ENCODE measurements at regions not wholly inside any gene's neighbourhood (a gene's known extent, or its start where the extent isn't known, plus 50 kb on each side); places are given as distances from the start of the nearest gene placed in this dataset.

GRCh38 chr7:25037325-25037724, 57.3 kb upstream of the OSBPL3 start:
- TF ChIP-seq, protein P1, sequence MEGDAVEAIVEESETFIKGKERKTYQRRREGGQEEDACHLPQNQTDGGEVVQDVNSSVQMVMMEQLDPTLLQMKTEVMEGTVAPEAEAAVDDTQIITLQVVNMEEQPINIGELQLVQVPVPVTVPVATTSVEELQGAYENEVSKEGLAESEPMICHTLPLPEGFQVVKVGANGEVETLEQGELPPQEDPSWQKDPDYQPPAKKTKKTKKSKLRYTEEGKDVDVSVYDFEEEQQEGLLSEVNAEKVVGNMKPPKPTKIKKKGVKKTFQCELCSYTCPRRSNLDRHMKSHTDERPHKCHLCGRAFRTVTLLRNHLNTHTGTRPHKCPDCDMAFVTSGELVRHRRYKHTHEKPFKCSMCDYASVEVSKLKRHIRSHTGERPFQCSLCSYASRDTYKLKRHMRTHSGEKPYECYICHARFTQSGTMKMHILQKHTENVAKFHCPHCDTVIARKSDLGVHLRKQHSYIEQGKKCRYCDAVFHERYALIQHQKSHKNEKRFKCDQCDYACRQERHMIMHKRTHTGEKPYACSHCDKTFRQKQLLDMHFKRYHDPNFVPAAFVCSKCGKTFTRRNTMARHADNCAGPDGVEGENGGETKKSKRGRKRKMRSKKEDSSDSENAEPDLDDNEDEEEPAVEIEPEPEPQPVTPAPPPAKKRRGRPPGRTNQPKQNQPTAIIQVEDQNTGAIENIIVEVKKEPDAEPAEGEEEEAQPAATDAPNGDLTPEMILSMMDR (IDR thresholded peaks at IDR 0.05; ENCODE audit: insufficient read depth, low read depth, low read length): no peak
- no peak overlapping the region for H3K4me3 ChIP-seq (ENCODE audit: low read depth, low read length)
- peak; percentile 21 for DNase-seq (ENCODE audit: low read depth)

- no peak for DNase-seq (ENCODE audit: low read depth)
- TF ChIP-seq, protein P1 (IDR thresholded peaks at IDR 0.05; ENCODE audit: insufficient read depth, low read depth, low read length): no peak
- no peak overlapping the region for H3K4me3 ChIP-seq (ENCODE audit: low read depth, low read length)
Observed at GRCh38 chr7:25035274-25035673, 55.3 kb upstream of the OSBPL3 start.

GRCh38 chr7:25034136-25034535, 54.2 kb upstream of the OSBPL3 start:
- TF ChIP-seq, protein P1 (IDR thresholded peaks at IDR 0.05; ENCODE audit: insufficient read depth, low read depth, low read length): no peak
- no peak for DNase-seq (ENCODE audit: low read depth)
- H3K4me3 ChIP-seq (ENCODE audit: low read depth, low read length): no peak overlapping the region

DNA sequence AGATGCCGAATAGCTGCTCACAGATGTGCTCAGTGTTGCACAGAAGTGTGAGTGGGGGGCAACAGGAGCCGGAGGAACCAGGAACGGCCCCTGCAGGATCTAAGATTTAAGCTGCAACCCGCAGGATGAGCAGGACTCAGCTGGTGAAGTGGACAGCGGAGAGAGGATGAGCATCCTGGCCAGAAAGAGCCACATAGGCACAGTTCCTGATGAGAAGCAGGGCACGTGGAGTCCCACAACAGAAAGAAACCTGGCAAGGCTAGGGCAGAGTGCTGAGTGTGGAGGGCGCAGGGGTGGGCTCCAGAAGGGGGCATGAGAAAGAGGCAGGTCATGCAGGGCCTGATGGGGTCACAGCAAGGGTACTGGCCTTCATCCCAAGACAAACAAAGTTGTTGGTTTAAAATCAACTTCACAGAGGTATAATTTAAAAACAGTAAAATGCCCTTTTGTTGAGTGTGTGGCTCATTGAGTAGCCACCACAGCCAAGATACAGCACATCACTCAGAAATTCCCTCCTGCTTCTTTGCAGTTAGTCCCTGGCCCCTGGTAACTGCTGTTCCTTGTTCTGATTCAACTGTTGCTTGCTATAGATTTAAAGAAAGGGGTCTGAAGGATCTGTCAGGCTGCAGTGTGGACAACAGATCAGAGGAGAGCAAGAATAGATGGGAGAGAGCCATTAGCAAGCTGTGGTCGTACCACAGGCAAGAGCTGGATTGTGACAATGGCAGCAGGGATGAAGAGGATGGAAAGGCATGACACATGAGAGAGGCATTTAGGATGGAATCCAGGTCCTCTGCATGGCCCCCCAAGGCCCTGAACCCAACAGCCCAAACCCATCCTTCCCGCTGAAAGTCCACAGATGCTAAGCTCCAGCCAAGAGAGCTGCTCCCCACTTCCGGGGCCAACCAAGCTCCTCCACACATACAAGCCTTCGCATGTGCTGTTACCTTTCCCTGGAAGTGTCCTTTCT, 53.1 kb upstream of the OSBPL3 start:
- TF ChIP-seq, protein P1 (IDR thresholded peaks at IDR 0.05; ENCODE audit: insufficient read depth, low read depth, low read length): no peak
- H3K4me3 ChIP-seq (ENCODE audit: low read depth, low read length): no peak overlapping the region
- DNase-seq (ENCODE audit: low read depth): no peak

DNA sequence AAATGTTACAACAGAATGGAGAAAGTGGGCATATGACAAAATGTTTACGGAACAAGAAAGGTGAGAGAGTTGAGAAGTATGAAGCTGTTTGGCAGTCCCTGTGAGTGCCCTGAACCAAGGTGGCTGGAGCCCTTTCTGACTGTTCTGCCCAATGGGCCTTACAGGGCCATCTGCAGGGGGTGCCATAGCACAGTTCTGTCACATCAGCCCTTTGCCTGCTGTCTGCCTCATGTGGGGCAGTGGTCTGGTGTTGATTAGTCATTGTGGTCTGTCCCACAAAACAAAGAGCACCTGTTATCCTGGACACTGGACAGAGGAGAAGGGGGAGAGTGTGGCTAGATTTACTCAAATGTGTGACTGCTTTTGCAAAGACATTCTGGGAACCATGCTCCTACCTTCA, 51.5 kb upstream of the OSBPL3 start:
- TF ChIP-seq, protein P1 (IDR thresholded peaks at IDR 0.05; ENCODE audit: insufficient read depth, low read depth, low read length): no peak
- no peak for DNase-seq (ENCODE audit: low read depth)
- H3K4me3 ChIP-seq (ENCODE audit: low read depth, low read length): no peak overlapping the region

- DNase-seq (ENCODE audit: low read depth): no peak
- TF ChIP-seq, protein P1 (IDR thresholded peaks at IDR 0.05; ENCODE audit: insufficient read depth, low read depth, low read length): no peak
- no peak overlapping the region for H3K4me3 ChIP-seq (ENCODE audit: low read depth, low read length)
Observed at GRCh38 chr7:25031007-25031406, 51.0 kb upstream of the OSBPL3 start.
